DMS153 treated with DMSO at 0.1 percent for 48 hours (cell line): ENCODE measurements at regions not wholly inside any gene's neighbourhood (a gene's known extent, or its start where the extent isn't known, plus 50 kb on each side); places are given as distances from the start of the nearest gene placed in this dataset.
"Not testable (repeated sequence)": the region's sequence is repeated elsewhere in the genome, so short reads cannot be mapped to it uniquely, and the experiment has no call there.

ENCODE experiments used
- DNase-seq: peaks from one replicate; lab custom pipeline; 2025; ENCODE audit not compliant: unreplicated experiment; lab: John Stamatoyannopoulos, UW

GRCh38 chr1:206311611-206312273, 108.4 kb downstream of the SRGAP2 start:
- not testable (repeated sequence) for DNase-seq

GRCh38 chr1:206312274-206312665, 108.9 kb downstream of the SRGAP2 start:
- not testable (repeated sequence) for DNase-seq

- DNase-seq, result not testable (repeated sequence)
These were observed 111.8 kb downstream of the SRGAP2 start for GRCh38 chr1:206314951-206315636.

GRCh38 chr1:206316901-206317300, 113.6 kb downstream of the SRGAP2 start:
- DNase-seq, result not testable (repeated sequence)

GRCh38 chr1:206317878-206318514, 114.7 kb downstream of the SRGAP2 start:
- not testable (repeated sequence) for DNase-seq

GRCh38 chr1:206320227-206320626, 116.9 kb downstream of the SRGAP2 start:
- DNase-seq, result not testable (repeated sequence)

GRCh38 chr1:206326159-206326939, 123.0 kb downstream of the SRGAP2 start:
- not testable (repeated sequence) for DNase-seq

GRCh38 chr1:206331597-206331996, 128.3 kb downstream of the SRGAP2 start:
- not testable (repeated sequence) for DNase-seq

GRCh38 chr1:206333316-206333715, 130.0 kb downstream of the SRGAP2 start:
- DNase-seq, result not testable (repeated sequence)

- not testable (repeated sequence) for DNase-seq
These were observed 130.6 kb downstream of the SRGAP2 start for GRCh38 chr1:206333897-206334296.

GRCh38 chr1:206334481-206334880, 131.1 kb downstream of the SRGAP2 start:
- DNase-seq, result not testable (repeated sequence)

GRCh38 chr1:206335162-206335561, 131.8 kb downstream of the SRGAP2 start:
- not testable (repeated sequence) for DNase-seq

GRCh38 chr1:206335875-206336846, 132.8 kb downstream of the SRGAP2 start:
- DNase-seq, result not testable (repeated sequence)

- DNase-seq, result not testable (repeated sequence)
These were observed 133.3 kb upstream of the IKBKE start for GRCh38 chr1:206337024-206337423.

GRCh38 chr1:206350493-206351275, 119.6 kb upstream of the IKBKE start:
- DNase-seq, result not testable (repeated sequence)

- not testable (repeated sequence) for DNase-seq
These were observed 118.8 kb upstream of the IKBKE start for GRCh38 chr1:206351276-206352052.

- not testable (repeated sequence) for DNase-seq
These were observed 114.0 kb upstream of the IKBKE start for GRCh38 chr1:206356310-206356709.

GRCh38 chr1:206357962-206358361, 112.3 kb upstream of the IKBKE start:
- DNase-seq, result not testable (repeated sequence)
